ENCODE measurements at regions not wholly inside any gene's neighbourhood (a gene's known extent, or its start where the extent isn't known, plus 50 kb on each side); places are given as distances from the start of the nearest gene placed in this dataset.

DNA sequence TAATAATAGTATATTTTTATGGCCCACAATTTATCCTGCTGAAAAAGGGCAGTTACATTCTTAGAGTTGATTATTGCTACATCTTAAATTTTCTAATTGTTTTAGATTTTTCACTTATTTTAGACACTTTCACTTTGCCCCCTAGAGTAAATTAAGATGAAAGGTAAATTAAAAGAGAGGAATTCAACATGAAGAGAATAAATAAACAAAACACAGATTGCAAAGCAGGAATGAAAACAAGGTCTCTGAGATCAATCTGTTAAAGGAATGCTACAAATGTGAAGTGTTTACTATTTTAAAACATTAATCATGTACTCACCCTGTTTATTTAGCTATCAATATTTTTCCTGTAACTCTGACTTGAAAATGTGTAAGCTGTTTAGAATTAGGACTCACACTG lies 113.5 kb upstream of the ETAA1 start:
- no peak overlapping the region for H3K4me3 ChIP-seq (ENCODE audit: low read depth, low read length)
- DNase-seq (ENCODE audit: low read depth), result no peak
- TF ChIP-seq, protein P1, sequence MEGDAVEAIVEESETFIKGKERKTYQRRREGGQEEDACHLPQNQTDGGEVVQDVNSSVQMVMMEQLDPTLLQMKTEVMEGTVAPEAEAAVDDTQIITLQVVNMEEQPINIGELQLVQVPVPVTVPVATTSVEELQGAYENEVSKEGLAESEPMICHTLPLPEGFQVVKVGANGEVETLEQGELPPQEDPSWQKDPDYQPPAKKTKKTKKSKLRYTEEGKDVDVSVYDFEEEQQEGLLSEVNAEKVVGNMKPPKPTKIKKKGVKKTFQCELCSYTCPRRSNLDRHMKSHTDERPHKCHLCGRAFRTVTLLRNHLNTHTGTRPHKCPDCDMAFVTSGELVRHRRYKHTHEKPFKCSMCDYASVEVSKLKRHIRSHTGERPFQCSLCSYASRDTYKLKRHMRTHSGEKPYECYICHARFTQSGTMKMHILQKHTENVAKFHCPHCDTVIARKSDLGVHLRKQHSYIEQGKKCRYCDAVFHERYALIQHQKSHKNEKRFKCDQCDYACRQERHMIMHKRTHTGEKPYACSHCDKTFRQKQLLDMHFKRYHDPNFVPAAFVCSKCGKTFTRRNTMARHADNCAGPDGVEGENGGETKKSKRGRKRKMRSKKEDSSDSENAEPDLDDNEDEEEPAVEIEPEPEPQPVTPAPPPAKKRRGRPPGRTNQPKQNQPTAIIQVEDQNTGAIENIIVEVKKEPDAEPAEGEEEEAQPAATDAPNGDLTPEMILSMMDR (IDR thresholded peaks at IDR 0.05; ENCODE audit: insufficient read depth, low read length), result no peak

- TF ChIP-seq, protein P1 (IDR thresholded peaks at IDR 0.05; ENCODE audit: insufficient read depth, low read length), result no peak
- DNase-seq (ENCODE audit: low read depth), result no peak
- H3K4me3 ChIP-seq (ENCODE audit: low read depth, low read length), result no peak overlapping the region
These were observed 110.0 kb upstream of the ETAA1 start for GRCh38 chr2:67286981-67287759.

- DNase-seq (ENCODE audit: low read depth), result no peak
- H3K4me3 ChIP-seq (ENCODE audit: low read depth, low read length), result no peak overlapping the region
- TF ChIP-seq, protein P1 (IDR thresholded peaks at IDR 0.05; ENCODE audit: insufficient read depth, low read length), result no peak
These were observed 107.9 kb upstream of the ETAA1 start for GRCh38 chr2:67289271-67289670.

- DNase-seq (ENCODE audit: low read depth), result peak; percentile 87
- H3K4me3 ChIP-seq (ENCODE audit: low read depth, low read length), result no peak overlapping the region
- TF ChIP-seq, protein P1 (IDR thresholded peaks at IDR 0.05; ENCODE audit: insufficient read depth, low read length), result no peak
These were observed 107.2 kb upstream of the ETAA1 start for GRCh38 chr2:67289921-67290371.

- peak; percentile 90 for DNase-seq (ENCODE audit: low read depth)
- TF ChIP-seq, protein P1 (IDR thresholded peaks at IDR 0.05; ENCODE audit: insufficient read depth, low read length), result no peak
- H3K4me3 ChIP-seq (ENCODE audit: low read depth, low read length), result no peak overlapping the region
These were observed 106.5 kb upstream of the ETAA1 start for GRCh38 chr2:67290451-67291290.

GRCh38 chr2:67294218-67294617 lies 102.9 kb upstream of the ETAA1 start:
- TF ChIP-seq, protein P1 (IDR thresholded peaks at IDR 0.05; ENCODE audit: insufficient read depth, low read length), result no peak
- no peak for DNase-seq (ENCODE audit: low read depth)

More at GRCh38 chr2:67294218-67294617, 102.9 kb upstream of the ETAA1 start:
- H3K4me3 ChIP-seq (ENCODE audit: low read depth, low read length), result no peak overlapping the region
